Breast epithelium (tissue), 3 donors: ENCODE measurements at regions not wholly inside any gene's neighbourhood (a gene's known extent, or its start where the extent isn't known, plus 50 kb on each side); places are given as distances from the start of the nearest gene placed in this dataset.

ENCODE experiments used
- CTCF ChIP-seq, 3 donors: fragments of 450-650 bp; IDR thresholded peaks; one replicate each; pipeline ENCODE4 v1.5.1; 2016 to 2017; ENCODE audit warnings: antibody characterized with exemption in 3 of 3, mild to moderate bottlenecking in 3 of 3, moderate library complexity in 3 of 3
- POLR2A ChIP-seq: fragments of 450-650 bp; IDR thresholded peaks from one replicate; pipeline ENCODE4 v1.6.1; 2016; ENCODE audit warnings: antibody characterized with exemption, mild to moderate bottlenecking, moderate library complexity

- TF ChIP-seq CTCF (IDR thresholded peaks at IDR 0.05) (no peak), POLR2A (no peak)
These were observed 112.2 kb upstream of the GRIK2 start for GRCh38 chr6:101281266-101281665.
